NCI-H82 treated with DMSO at 0.1 percent for 48 hours (cell line): ENCODE measurements at regions not wholly inside any gene's neighbourhood (a gene's known extent, or its start where the extent isn't known, plus 50 kb on each side); places are given as distances from the start of the nearest gene placed in this dataset.
A peak's percentile ranks its signal among the peaks of the same experiment; 100 is the strongest.
"Not testable (repeated sequence)": the region's sequence is repeated elsewhere in the genome, so short reads cannot be mapped to it uniquely, and the experiment has no call there.

Experiments
- DNase-seq: peaks from one replicate; lab custom pipeline; 2025; ENCODE audit not compliant: unreplicated experiment; lab: John Stamatoyannopoulos, UW

- no peak for DNase-seq
Measured at GRCh38 chr13:107827840-107828549, 387.3 kb downstream of the LIG4 start.

GRCh38 chr13:107824635-107825034 is 390.7 kb downstream of the LIG4 start:
- no peak for DNase-seq

- no peak for DNase-seq
Measured at GRCh38 chr13:107822006-107822405, 393.3 kb downstream of the LIG4 start.

- no peak for DNase-seq
Measured at GRCh38 chr13:107821492-107821891, 393.8 kb downstream of the LIG4 start.

- DNase-seq, result no peak
Measured at GRCh38 chr13:107819071-107819470, 396.3 kb downstream of the LIG4 start.

- no peak for DNase-seq
Measured at GRCh38 chr13:107817647-107818287, 397.6 kb downstream of the LIG4 start.

- no peak for DNase-seq
Measured at GRCh38 chr13:107812014-107812412, 403.3 kb downstream of the LIG4 start.

- DNase-seq, result peak; percentile 88
Measured at GRCh38 chr13:107811233-107812013, 403.9 kb downstream of the LIG4 start.

GRCh38 chr13:107809125-107809524 is 406.2 kb downstream of the LIG4 start:
- DNase-seq, result no peak

GRCh38 chr13:107808389-107808788 is 406.9 kb downstream of the LIG4 start:
- DNase-seq, result no peak

GRCh38 chr13:107807306-107808073 is 407.8 kb downstream of the LIG4 start:
- no peak for DNase-seq

GRCh38 chr13:107806726-107807125 is 408.6 kb downstream of the LIG4 start:
- DNase-seq, result no peak

- no peak for DNase-seq
Measured at GRCh38 chr13:107803822-107804495, 411.4 kb downstream of the LIG4 start.

- no peak for DNase-seq
Measured at GRCh38 chr13:107801621-107802020, 413.7 kb downstream of the LIG4 start.

GRCh38 chr13:107799001-107799400 is 416.3 kb downstream of the LIG4 start:
- DNase-seq, result no peak

- no peak for DNase-seq
Measured at GRCh38 chr13:107790397-107790796, 424.9 kb downstream of the LIG4 start.

- DNase-seq, result no peak
Measured at GRCh38 chr13:107788464-107789165, 426.7 kb downstream of the LIG4 start.

- not testable (repeated sequence) for DNase-seq
Measured at GRCh38 chr13:107782646-107783045, 432.7 kb downstream of the LIG4 start.

- no peak for DNase-seq
Measured at GRCh38 chr13:107778094-107778493, 437.2 kb downstream of the LIG4 start.

GRCh38 chr13:107770541-107770940 is 444.8 kb downstream of the LIG4 start:
- no peak for DNase-seq
